HL-60 (cell line): ENCODE measurements at regions not wholly inside any gene's neighbourhood (a gene's known extent, or its start where the extent isn't known, plus 50 kb on each side); places are given as distances from the start of the nearest gene placed in this dataset.

Source experiments
- CTCF ChIP-seq: IDR thresholded peaks from one replicate; pipeline ENCODE4 v1.5.1; 2011; ENCODE audit warnings: low read length, control low read depth, inconsistent platforms; ENCODE audit not compliant: insufficient read depth
- GABPA ChIP-seq: IDR thresholded peaks from 2 replicates; pipeline ENCODE4 v1.6.1; 2012; ENCODE audit warnings: low read depth
- POLR2AphosphoS5 ChIP-seq: IDR thresholded peaks from 2 replicates; pipeline ENCODE4 v1.6.1; 2012; ENCODE audit warnings: low read depth
- REST ChIP-seq: IDR thresholded peaks from 2 replicates; pipeline ENCODE4 v1.6.1; 2012; ENCODE audit warnings: low read depth; ENCODE audit not compliant: insufficient replicate concordance

DNA sequence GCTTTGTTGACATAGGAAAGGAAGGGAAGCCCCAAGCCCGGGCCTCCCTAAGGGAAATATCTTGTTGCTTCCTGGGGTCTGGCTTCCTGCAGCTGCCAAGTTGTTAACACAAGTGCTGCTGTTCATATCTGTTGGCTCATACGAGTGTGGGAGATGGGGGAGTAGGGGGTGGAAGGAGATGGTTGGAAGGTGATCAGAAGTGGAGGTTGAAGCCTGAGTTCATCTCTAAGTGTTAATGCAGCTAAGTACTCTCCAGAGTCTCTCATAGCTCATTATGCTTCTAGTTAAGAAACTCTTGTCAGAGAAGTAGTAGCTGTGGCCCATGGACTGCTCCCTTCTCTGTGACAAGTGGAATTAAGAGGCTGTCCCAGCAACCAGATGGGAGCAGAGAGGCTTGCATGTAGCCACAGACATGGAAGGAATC, 319.2 kb upstream of the SPAG17 start:
- no peak for TF ChIP-seq CTCF
- no peak for TF ChIP-seq GABPA
- no peak for TF ChIP-seq REST
- TF ChIP-seq POLR2AphosphoS5, result no peak
